SU-DHL-6 (cell line): ENCODE measurements at regions not wholly inside any gene's neighbourhood (a gene's known extent, or its start where the extent isn't known, plus 50 kb on each side); places are given as distances from the start of the nearest gene placed in this dataset.

Source experiments
- EZH2phosphoT487 ChIP-seq: fragments of 200-600 bp; sonication (generic), shearing (Covaris generic); conservative IDR thresholded peaks from 2 replicates; pipeline ENCODE4 v1.6.1; 2018; ENCODE audit warnings: mild to moderate bottlenecking, antibody characterized with exemption, low read length, moderate library complexity, mixed read lengths
- TF ChIP-seq, protein P1 (sequence below): fragments of 200-600 bp; sonication (generic); IDR thresholded peaks from one replicate; pipeline ENCODE4 v1.5.1; 2017; ENCODE audit warnings: antibody characterized with exemption, mild to moderate bottlenecking, low read length, moderate library complexity; ENCODE audit not compliant: insufficient read depth, poor library complexity, severe bottlenecking

- TF ChIP-seq, protein P1, sequence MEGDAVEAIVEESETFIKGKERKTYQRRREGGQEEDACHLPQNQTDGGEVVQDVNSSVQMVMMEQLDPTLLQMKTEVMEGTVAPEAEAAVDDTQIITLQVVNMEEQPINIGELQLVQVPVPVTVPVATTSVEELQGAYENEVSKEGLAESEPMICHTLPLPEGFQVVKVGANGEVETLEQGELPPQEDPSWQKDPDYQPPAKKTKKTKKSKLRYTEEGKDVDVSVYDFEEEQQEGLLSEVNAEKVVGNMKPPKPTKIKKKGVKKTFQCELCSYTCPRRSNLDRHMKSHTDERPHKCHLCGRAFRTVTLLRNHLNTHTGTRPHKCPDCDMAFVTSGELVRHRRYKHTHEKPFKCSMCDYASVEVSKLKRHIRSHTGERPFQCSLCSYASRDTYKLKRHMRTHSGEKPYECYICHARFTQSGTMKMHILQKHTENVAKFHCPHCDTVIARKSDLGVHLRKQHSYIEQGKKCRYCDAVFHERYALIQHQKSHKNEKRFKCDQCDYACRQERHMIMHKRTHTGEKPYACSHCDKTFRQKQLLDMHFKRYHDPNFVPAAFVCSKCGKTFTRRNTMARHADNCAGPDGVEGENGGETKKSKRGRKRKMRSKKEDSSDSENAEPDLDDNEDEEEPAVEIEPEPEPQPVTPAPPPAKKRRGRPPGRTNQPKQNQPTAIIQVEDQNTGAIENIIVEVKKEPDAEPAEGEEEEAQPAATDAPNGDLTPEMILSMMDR: no peak
- no peak for TF ChIP-seq EZH2phosphoT487
Measured at GRCh38 chr21:16108561-16109075, 378.8 kb downstream of the USP25 start.
